Upper lobe of left lung (tissue), 4 donors: ENCODE measurements at regions not wholly inside any gene's neighbourhood (a gene's known extent, or its start where the extent isn't known, plus 50 kb on each side); places are given as distances from the start of the nearest gene placed in this dataset.

ENCODE experiments used
- EP300 ChIP-seq, 4 donors: sonication (generic); formaldehyde crosslinking; IDR thresholded peaks; one replicate each; pipeline ENCODE4 v1.5.1; 2017; ENCODE audit warnings: antibody characterized with exemption in 4 of 4, control low read depth in 2 of 4
- POLR2A ChIP-seq, 4 donors: fragments of 450-650 bp; IDR thresholded peaks; one replicate each; pipeline ENCODE4 v1.5.1; 2016 to 2017; ENCODE audit warnings: antibody characterized with exemption in 4 of 4, mild to moderate bottlenecking in 2 of 4

GRCh38 chr3:24899901-24900603, 405.4 kb upstream of the THRB start:
- TF ChIP-seq POLR2A (IDR thresholded peaks at IDR 0.05) (no peak), EP300 (IDR thresholded peaks at IDR 0.05) (no peak)
